GM12891 (cell line): ENCODE measurements at regions not wholly inside any gene's neighbourhood (a gene's known extent, or its start where the extent isn't known, plus 50 kb on each side); places are given as distances from the start of the nearest gene placed in this dataset.

ENCODE experiments used
- POLR2A ChIP-seq: IDR thresholded peaks from 2 replicates; pipeline ENCODE4 v1.6.1; 2011; ENCODE audit warnings: low read depth, low read length, control low read depth
- POLR2AphosphoS5 ChIP-seq: IDR thresholded peaks from 2 replicates; pipeline ENCODE4 v1.6.1; 2011; ENCODE audit warnings: low read depth, low read length, control low read depth

GRCh38 chr18:78408623-78409022 is 571.0 kb upstream of the SALL3 start:
- TF ChIP-seq POLR2A = no peak
- TF ChIP-seq POLR2AphosphoS5 = no peak
